ENCODE measurements at regions not wholly inside any gene's neighbourhood (a gene's known extent, or its start where the extent isn't known, plus 50 kb on each side); places are given as distances from the start of the nearest gene placed in this dataset.

- H3K79me2 ChIP-seq (ENCODE audit: insufficient read depth, low read length): peaks cover 2% of the 10 kb centered on the region; the same call in 1 of the 2 replicates
- WGBS (ENCODE audit: extremely low coverage, insufficient read length, low lambda C conversion rate): no CpG with 5 or more reads among the region's 3 CpGs
- H3K27ac Mint-ChIP-seq: peak overlapping the region in 2 of 3 experiments; percentile 68 to 78; a peak in 2 of 7 replicates
Observed at GRCh38 chr21:31546443-31547170, 112.9 kb upstream of the SOD1 start.

More at GRCh38 chr21:31546443-31547170, 112.9 kb upstream of the SOD1 start:
- H3K4me3 Mint-ChIP-seq: no peak overlapping the region; a peak in 1 of 5 replicates
- H3K9me3 Mint-ChIP-seq: no peaks in the 10 kb centered on the region
- no peak overlapping the region for H2AK5ac ChIP-seq (ENCODE audit: insufficient read length, low read length)
- no peak overlapping the region for H2BK20ac ChIP-seq (ENCODE audit: low read depth, low read length, poor library complexity, severe bottlenecking)
- peaks cover 0 to 7% (median 0%) of the 10 kb centered on the region in 3 experiments; a peak in 2 of 7 replicates for H3K36me3 Mint-ChIP-seq (ENCODE audit: insufficient read depth in 1 of 3, low read depth in 3 of 3)
- no peaks in the 10 kb centered on the region for H3K23me2 ChIP-seq (ENCODE audit: insufficient read length, low read depth, low read length, poor library complexity, severe bottlenecking)
- H4K20me1 ChIP-seq (ENCODE audit: control insufficient read depth, insufficient read depth, insufficient read length): no peaks in the 10 kb centered on the region
- no peak overlapping the region for H3T11ph ChIP-seq (ENCODE audit: low read length)
- no peak for DNase-seq
- H3K4ac ChIP-seq (ENCODE audit: low read depth, low read length): no peak overlapping the region
- H3K4me1 Mint-ChIP-seq: peaks cover 33 to 42% of the 10 kb centered on the region in 2 experiments
- no peak overlapping the region for H2BK12ac ChIP-seq (ENCODE audit: insufficient read length, low read depth, low read length)
- H2BK15ac ChIP-seq (ENCODE audit: low read depth, low read length): no peak overlapping the region
- H3K9ac ChIP-seq (ENCODE audit: extremely low read depth, insufficient read length, low read length): no peak overlapping the region
- H3K56ac ChIP-seq (ENCODE audit: insufficient read length, low read depth, low read length): no peak overlapping the region
- H3K27ac ChIP-seq (ENCODE audit: insufficient read length, low read depth, low read length): no peak overlapping the region
- no peak overlapping the region for H2BK5ac ChIP-seq (ENCODE audit: insufficient read length, low read length)
- no peaks in the 10 kb centered on the region; the same call in 1 of the 2 replicates for H3K27me3 Mint-ChIP-seq (ENCODE audit: low read depth)
- no peak overlapping the region for H4K8ac ChIP-seq (replicated peaks; ENCODE audit: insufficient read length, low read depth, low read length)
- H2AFZ ChIP-seq (ENCODE audit: low read length): no peak overlapping the region
- H3K4me1 ChIP-seq (ENCODE audit: insufficient read depth, low read length): no peaks in the 10 kb centered on the region
- no peak overlapping the region for H3K23ac ChIP-seq (ENCODE audit: insufficient read length, low read depth, low read length)
- no peak overlapping the region for H4K91ac ChIP-seq (ENCODE audit: insufficient read length, low read depth, low read length)
- no peaks in the 10 kb centered on the region for H3K79me1 ChIP-seq (ENCODE audit: insufficient read depth, low read depth, low read length, poor library complexity, severe bottlenecking)
- no peak overlapping the region for H2BK120ac ChIP-seq (ENCODE audit: low read depth, low read length, poor library complexity, severe bottlenecking)
- H3K27me3 ChIP-seq (ENCODE audit: insufficient read depth, low read length): no peaks in the 10 kb centered on the region
- H4K5ac ChIP-seq (ENCODE audit: insufficient read length, low read depth, low read length): no peak overlapping the region
- H3K18ac ChIP-seq (ENCODE audit: insufficient read length, low read depth, low read length): no peak overlapping the region
- H3K9me3 ChIP-seq (ENCODE audit: control insufficient read depth, low read depth, low read length): no peaks in the 10 kb centered on the region
- H3K14ac ChIP-seq (ENCODE audit: insufficient read depth, low read length): no peak overlapping the region
- H3K4me2 ChIP-seq (ENCODE audit: insufficient read depth, insufficient read length, low read length): no peak overlapping the region
- no peak for TF ChIP-seq CTCF (conservative IDR thresholded peaks at IDR 0.05)
